HepG2 (cell line): ENCODE measurements at regions not wholly inside any gene's neighbourhood (a gene's known extent, or its start where the extent isn't known, plus 50 kb on each side); places are given as distances from the start of the nearest gene placed in this dataset.

Source experiments
- ATAC-seq: fragments of 200-7000 bp; cut with Tn5 transposase; 3 replicates; pipeline ENCODE4 v1.9.1; 2020; ENCODE audit warnings: mild to moderate bottlenecking, moderate library complexity
- BruUV-seq: library from RNA; stranded (reverse); fragments of 400-500 nt; replicated peaks from 2 replicates; lab custom pipeline; 2021; lab: Mats Ljungman, UMichigan
- CTCF ChIA-PET: fragments of 300-600 bp; formaldehyde crosslinking; extraction: SDS; loops from one replicate; lab custom pipeline; 2021; ENCODE audit warnings: low total read pairs, inconsistent platforms, low intra/inter-chr PET ratio; lab: Yijun Ruan, JAX
- POLR2A ChIA-PET: fragments of 350-600 bp; sonication (Branson Sonifier 250); formaldehyde crosslinking; loops from one replicate; lab custom pipeline; 2020; ENCODE audit warnings: antibody characterized with exemption, inconsistent platforms; lab: Yijun Ruan, JAX
- DNase-seq: peaks from one replicate; pipeline ENCODE4 v3.0.0-alpha.2; 2015; ENCODE audit warnings: low spot score
- FAIRE-seq: peaks from 3 replicates; lab custom pipeline; 2011; peaks lifted over from hg19 to GRCh38; lab: Jason Lieb, UNC
- H2AFZ ChIP-seq: one replicate; pipeline ENCODE4 v1.6.1; 2011; ENCODE audit warnings: low read length, inconsistent platforms
- H3K27ac ChIP-seq: fragments of 300-600 bp; 3 replicates; pipeline ENCODE4 v1.8.0; 2011; ENCODE audit warnings: mixed run types, mild to moderate bottlenecking, mixed read lengths, low read length, inconsistent platforms; ENCODE audit not compliant: insufficient read depth; ENCODE audit errors: extremely low read length
- H3K27me3 ChIP-seq, 2 experiments: fragments of 200-600 bp in 1 of 2; 2 replicates in 1 of 2; 3 replicates in 1 of 2; pipeline versions ENCODE4 v1.6.0 to v1.8.0; 2011; ENCODE audit warnings: low read length in 2 of 2, mild to moderate bottlenecking in 2 of 2, moderate library complexity in 2 of 2, inconsistent platforms in 1 of 2; ENCODE audit not compliant: insufficient read depth in 2 of 2, control insufficient read depth in 1 of 2
- H3K36me3 ChIP-seq, 2 experiments: fragments of 200-600 bp in 1 of 2; replicated peaks in 1 of 2; 2 replicates in 1 of 2; 3 replicates in 1 of 2; pipeline versions ENCODE4 v1.5.1 to v1.8.0; 2011; ENCODE audit warnings: low read length in 2 of 2, inconsistent platforms in 1 of 2; ENCODE audit not compliant: insufficient read depth in 2 of 2, control insufficient read depth in 1 of 2
- H3K4me1 ChIP-seq: 2 replicates; pipeline ENCODE4 v1.5.1; 2012; ENCODE audit warnings: low read length, inconsistent platforms; ENCODE audit not compliant: insufficient read depth
- H3K4me2 ChIP-seq: 2 replicates; pipeline ENCODE4 v1.6.0; 2011; ENCODE audit warnings: low read depth, low read length, inconsistent platforms
- H3K4me3 ChIP-seq, 3 experiments: fragments of 200-600 bp in 1 of 3; sonication (generic), shearing (Covaris generic) in 1 of 3; replicated peaks in 1 of 3; 2 replicates each; pipeline ENCODE4 v1.5.1; 2011 to 2016; ENCODE audit warnings: low read length in 3 of 3, inconsistent platforms in 2 of 3, low read depth in 2 of 3, mild to moderate bottlenecking in 2 of 3, control low read depth in 1 of 3, mixed read lengths in 1 of 3; ENCODE audit not compliant: insufficient read depth in 1 of 3
- H3K79me2 ChIP-seq: one replicate; pipeline ENCODE4 v1.6.1; 2011; ENCODE audit warnings: low read length, inconsistent platforms; ENCODE audit not compliant: insufficient read depth
- H3K9ac ChIP-seq: 2 replicates; pipeline ENCODE4 v1.6.0; 2011; ENCODE audit warnings: mild to moderate bottlenecking, low read depth, low read length, inconsistent platforms; ENCODE audit not compliant: insufficient read depth
- H3K9me3 ChIP-seq: 2 replicates; pipeline ENCODE4 v1.5.1; 2012; ENCODE audit warnings: mild to moderate bottlenecking, low read length
- H4K20me1 ChIP-seq: 2 replicates; pipeline ENCODE4 v1.6.0; 2011; ENCODE audit warnings: inconsistent platforms, mild to moderate bottlenecking, low read length, moderate library complexity; ENCODE audit not compliant: insufficient read depth
- ATF1 ChIP-seq: IDR thresholded peaks from 2 replicates; pipeline ENCODE4 v1.6.1; 2016; ENCODE audit warnings: mild to moderate bottlenecking, control low read depth
- BCL6 ChIP-seq: IDR thresholded peaks from 2 replicates; pipeline ENCODE4 v1.6.1; 2016; ENCODE audit warnings: missing genetic modification reagents, missing compliant biosample characterization
- SNAPC4 ChIP-seq: sonication (generic); formaldehyde crosslinking; IDR thresholded peaks from 2 replicates; pipeline ENCODE4 v1.4.0; 2020; ENCODE audit warnings: mild to moderate bottlenecking, missing genetic modification reagents
- ZNF33A ChIP-seq: sonication (generic); formaldehyde crosslinking; IDR thresholded peaks from 2 replicates; pipeline ENCODE4 v1.5.1; 2020; ENCODE audit warnings: missing genetic modification reagents, mild to moderate bottlenecking, moderate library complexity, borderline replicate concordance
- WGBS: methylation state at CpG from one replicate; pipeline ENCODE4 v1.1.6; 2017; ENCODE audit warnings: low lambda C conversion rate; 5-methylcytosine and 5-hydroxymethylcytosine counted together
- in situ Hi-C: cut with HindIII; loops from 2 replicates; pipeline ENCODE4 v1.10.0; 2017; ENCODE audit warnings: low pct_unique_long_range_greater_than_20kb; ENCODE audit not compliant: extremely low pct_ligation_motif_present
- intact Hi-C: fragments of 100-400 bp; cut with micrococcal nuclease; formaldehyde crosslinking; loops from one replicate; pipeline ENCODE4 v1.10.0; 2022; ENCODE audit not compliant: unreplicated experiment
- TF ChIP-seq, protein P1 (sequence below): sonication (generic); formaldehyde crosslinking; IDR thresholded peaks from 2 replicates; pipeline ENCODE4 v1.4.0; 2020; ENCODE audit warnings: missing genetic modification reagents

GRCh38 chr3:117922039-117922438, 1112.6 kb downstream of the IGSF11 start:
- intact Hi-C loops: no loop called here
- FAIRE-seq: no peak
- Histone ChIP-seq H3K79me2 (no peaks in the 10 kb centered on the region), H3K9me3 (no peaks in the 10 kb centered on the region), H3K4me2 (no peak overlapping the region), H2AFZ (no peak overlapping the region), H3K27ac (no peak overlapping the region), H3K36me3 (no peaks in the 10 kb centered on the region), H3K4me1 (no peaks in the 10 kb centered on the region), H3K4me3 (no peak overlapping the region)
- ChIA-PET POLR2A (no interaction called here), CTCF (no interaction called here)
- no peak for ATAC-seq
- no TSS peak for BruUV-seq
- DNase-seq: no peak
- in situ Hi-C loops: no loop called here
- no peak for TF ChIP-seq ATF1 (CRISPR knock-in tag)
- TF ChIP-seq, protein P1, sequence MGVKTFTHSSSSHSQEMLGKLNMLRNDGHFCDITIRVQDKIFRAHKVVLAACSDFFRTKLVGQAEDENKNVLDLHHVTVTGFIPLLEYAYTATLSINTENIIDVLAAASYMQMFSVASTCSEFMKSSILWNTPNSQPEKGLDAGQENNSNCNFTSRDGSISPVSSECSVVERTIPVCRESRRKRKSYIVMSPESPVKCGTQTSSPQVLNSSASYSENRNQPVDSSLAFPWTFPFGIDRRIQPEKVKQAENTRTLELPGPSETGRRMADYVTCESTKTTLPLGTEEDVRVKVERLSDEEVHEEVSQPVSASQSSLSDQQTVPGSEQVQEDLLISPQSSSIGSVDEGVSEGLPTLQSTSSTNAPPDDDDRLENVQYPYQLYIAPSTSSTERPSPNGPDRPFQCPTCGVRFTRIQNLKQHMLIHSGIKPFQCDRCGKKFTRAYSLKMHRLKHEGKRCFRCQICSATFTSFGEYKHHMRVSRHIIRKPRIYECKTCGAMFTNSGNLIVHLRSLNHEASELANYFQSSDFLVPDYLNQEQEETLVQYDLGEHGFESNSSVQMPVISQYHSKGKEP (CRISPR knock-in tag): no peak
- TF ChIP-seq SNAPC4: no peak
- no peak for TF ChIP-seq ZNF33A (CRISPR knock-in tag)
- TF ChIP-seq BCL6 (CRISPR knock-in tag): no peak
- TF ChIP-seq, all 625 proteins: peak for 0
- H3K27me3 ChIP-seq: no peaks in the 10 kb centered on the region
- WGBS: 2% methylated on average over 4 of the region's 4 CpGs
- H4K20me1 ChIP-seq: no peaks in the 10 kb centered on the region
- no peak overlapping the region for H3K9ac ChIP-seq
